ENCODE measurements at regions not wholly inside any gene's neighbourhood (a gene's known extent, or its start where the extent isn't known, plus 50 kb on each side); places are given as distances from the start of the nearest gene placed in this dataset.

- BruUV-seq (replicated peaks) = no TSS peak
- ChIA-PET POLR2A (ENCODE audit: low non-redundant PET) (no interaction called here), CTCF (no interaction called here)
- no peak overlapping the region for H3K27ac ChIP-seq (ENCODE audit: low read depth, low read length, poor library complexity, severe bottlenecking)
- H3K27me3 ChIP-seq (replicated peaks; ENCODE audit: insufficient read depth, low read depth, low read length, poor library complexity) = peaks cover 27% of the 10 kb centered on the region
- intact Hi-C loops (cut with micrococcal nuclease; ENCODE audit: unreplicated experiment) = no loop called here
- H3K4me3 ChIP-seq (ENCODE audit: low read depth, low read length, poor library complexity, severe bottlenecking) = no peak overlapping the region
- no peak for DNase-seq (ENCODE audit: low spot score)
- H3K9me3 ChIP-seq (ENCODE audit: low read depth, low read length, poor library complexity, severe bottlenecking) = no peaks in the 10 kb centered on the region
- no peaks in the 10 kb centered on the region for H3K36me3 ChIP-seq (ENCODE audit: insufficient read depth, low read length, poor library complexity, severe bottlenecking)
- H3K4me1 ChIP-seq (ENCODE audit: insufficient read depth, low read length, poor library complexity, severe bottlenecking) = no peaks in the 10 kb centered on the region
- TF ChIP-seq EZH2 (IDR thresholded peaks at IDR 0.05; ENCODE audit: borderline replicate concordance, low read depth, low read length, poor library complexity, severe bottlenecking) (no peak), CTCF (conservative IDR thresholded peaks at IDR 0.05; ENCODE audit: low read depth, low read length) (no peak)
Measured at GRCh38 chr4:185958094-185958747, 110.7 kb upstream of the TLR3 start.

GRCh38 chr4:185965426-185966384 is 103.3 kb upstream of the TLR3 start:
- TF ChIP-seq EZH2 (IDR thresholded peaks at IDR 0.05; ENCODE audit: borderline replicate concordance, low read depth, low read length, poor library complexity, severe bottlenecking) (no peak), CTCF (conservative IDR thresholded peaks at IDR 0.05; ENCODE audit: low read depth, low read length) (no peak)
- Histone ChIP-seq H3K4me1 (ENCODE audit: insufficient read depth, low read length, poor library complexity, severe bottlenecking) (no peaks in the 10 kb centered on the region), H3K4me3 (ENCODE audit: low read depth, low read length, poor library complexity, severe bottlenecking) (no peak overlapping the region), H3K27ac (ENCODE audit: low read depth, low read length, poor library complexity, severe bottlenecking) (no peak overlapping the region), H3K27me3 (replicated peaks; ENCODE audit: insufficient read depth, low read depth, low read length, poor library complexity) (no peaks in the 10 kb centered on the region), H3K9me3 (ENCODE audit: low read depth, low read length, poor library complexity, severe bottlenecking) (no peaks in the 10 kb centered on the region), H3K36me3 (ENCODE audit: insufficient read depth, low read length, poor library complexity, severe bottlenecking) (no peaks in the 10 kb centered on the region)
- ChIA-PET POLR2A (ENCODE audit: low non-redundant PET) (no interaction called here), CTCF (no interaction called here)
- no TSS peak for BruUV-seq (replicated peaks)
- intact Hi-C loops (cut with micrococcal nuclease; ENCODE audit: unreplicated experiment) = no loop called here
- no peak for DNase-seq (ENCODE audit: low spot score)

GRCh38 chr4:185966549-185966948 is 102.4 kb upstream of the TLR3 start:
- intact Hi-C loops (cut with micrococcal nuclease; ENCODE audit: unreplicated experiment) = no loop called here
- CTCF ChIA-PET = no interaction called here
- Histone ChIP-seq H3K27ac (ENCODE audit: low read depth, low read length, poor library complexity, severe bottlenecking) (no peak overlapping the region), H3K9me3 (ENCODE audit: low read depth, low read length, poor library complexity, severe bottlenecking) (no peaks in the 10 kb centered on the region), H3K4me1 (ENCODE audit: insufficient read depth, low read length, poor library complexity, severe bottlenecking) (no peaks in the 10 kb centered on the region), H3K36me3 (ENCODE audit: insufficient read depth, low read length, poor library complexity, severe bottlenecking) (no peaks in the 10 kb centered on the region), H3K4me3 (ENCODE audit: low read depth, low read length, poor library complexity, severe bottlenecking) (no peak overlapping the region), H3K27me3 (replicated peaks; ENCODE audit: insufficient read depth, low read depth, low read length, poor library complexity) (no peaks in the 10 kb centered on the region)
- no TSS peak for BruUV-seq (replicated peaks)
- TF ChIP-seq EZH2 (IDR thresholded peaks at IDR 0.05; ENCODE audit: borderline replicate concordance, low read depth, low read length, poor library complexity, severe bottlenecking) = no peak
- TF ChIP-seq CTCF (conservative IDR thresholded peaks at IDR 0.05; ENCODE audit: low read depth, low read length) = no peak
- DNase-seq (ENCODE audit: low spot score) = no peak
- POLR2A ChIA-PET (ENCODE audit: low non-redundant PET) = no interaction called here

Measured in A673 (cell line).